PC-9 (cell line): ENCODE measurements at regions not wholly inside any gene's neighbourhood (a gene's known extent, or its start where the extent isn't known, plus 50 kb on each side); places are given as distances from the start of the nearest gene placed in this dataset.

Source experiments
- BruUV-seq: library from RNA; stranded (reverse); fragments of 400-500 nt; replicated peaks from 2 replicates; lab custom pipeline; 2021; lab: Mats Ljungman, UMichigan
- CTCF ChIA-PET: fragments of 300-600 bp; sonication (Branson Sonifier 250); formaldehyde crosslinking; loops from one replicate; lab custom pipeline; 2022; ENCODE audit warnings: antibody characterized with exemption; lab: Charles Lee
- POLR2A ChIA-PET: fragments of 300-600 bp; sonication (Branson Sonifier 250); formaldehyde crosslinking; loops from one replicate; lab custom pipeline; 2022; ENCODE audit warnings: antibody characterized with exemption; ENCODE audit not compliant: unreplicated experiment; lab: Charles Lee
- DNase-seq, 2 experiments: peaks; one replicate each; pipeline versions ENCODE4 v3.0.0 to v3.0.0-alpha.2; 2015 to 2022; ENCODE audit warnings: mixed read lengths in 1 of 2
- H2AFZ ChIP-seq: fragments of 200-600 bp; sonication (generic); 2 replicates; pipeline ENCODE4 v1.8.1; 2017; ENCODE audit warnings: antibody characterized with exemption
- H3F3A ChIP-seq: fragments of 200-600 bp; sonication (generic); 2 replicates; pipeline ENCODE4 v1.8.1; 2017; ENCODE audit warnings: antibody characterized with exemption, mild to moderate bottlenecking, low read depth; ENCODE audit not compliant: insufficient read depth
- H3K27ac ChIP-seq: fragments of 200-600 bp; sonication (generic); 2 replicates; pipeline ENCODE4 v1.6.1; 2016; ENCODE audit warnings: mixed run types
- H3K27me3 ChIP-seq: fragments of 200-600 bp; sonication (generic); 2 replicates; pipeline ENCODE4 v1.6.1; 2016; ENCODE audit warnings: low read depth, mixed run types; ENCODE audit not compliant: insufficient read depth
- H3K36me3 ChIP-seq: fragments of 200-600 bp; sonication (generic); 2 replicates; pipeline ENCODE4 v1.6.1; 2016; ENCODE audit warnings: low read depth, mixed run types
- H3K4me1 ChIP-seq: fragments of 200-600 bp; sonication (generic); replicated peaks from 2 replicates; pipeline ENCODE4 v1.6.1; 2016; ENCODE audit warnings: mixed run types; ENCODE audit not compliant: insufficient read depth
- H3K4me2 ChIP-seq: fragments of 200-600 bp; sonication (generic); 2 replicates; pipeline ENCODE4 v1.6.1; 2017; ENCODE audit warnings: mixed run types
- H3K4me3 ChIP-seq: fragments of 200-600 bp; sonication (generic); 2 replicates; pipeline ENCODE4 v1.6.1; 2016; ENCODE audit warnings: mixed run types
- H3K79me2 ChIP-seq: fragments of 200-600 bp; sonication (generic); 2 replicates; pipeline ENCODE4 v1.6.1; 2017; ENCODE audit warnings: low read depth, mixed run types
- H3K9me2 ChIP-seq: fragments of 200-600 bp; sonication (generic); 2 replicates; pipeline ENCODE4 v1.8.1; 2017; ENCODE audit warnings: mild to moderate bottlenecking; ENCODE audit not compliant: insufficient read depth
- H3K9me3 ChIP-seq: fragments of 200-600 bp; sonication (generic); 2 replicates; pipeline ENCODE4 v1.8.1; 2016; ENCODE audit warnings: low read depth; ENCODE audit not compliant: insufficient read depth
- H4K20me1 ChIP-seq: fragments of 200-600 bp; sonication (generic); 2 replicates; pipeline ENCODE4 v1.8.1; 2017; ENCODE audit not compliant: insufficient read depth
- EZH2 ChIP-seq: fragments of 200-600 bp; sonication (generic); IDR thresholded peaks from 2 replicates; pipeline ENCODE4 v1.8.0; 2017; ENCODE audit warnings: antibody characterized with exemption, low read depth
- intact Hi-C: fragments of 100-400 bp; cut with micrococcal nuclease; formaldehyde crosslinking; loops from one replicate; pipeline ENCODE4 v1.10.0; 2022; ENCODE audit not compliant: unreplicated experiment
- TF ChIP-seq, protein P1 (sequence below): fragments of 200-600 bp; sonication (generic); conservative IDR thresholded peaks from 2 replicates; pipeline ENCODE4 v1.6.1; 2017; ENCODE audit warnings: mixed run types, antibody characterized with exemption, mild to moderate bottlenecking, moderate library complexity

DNA sequence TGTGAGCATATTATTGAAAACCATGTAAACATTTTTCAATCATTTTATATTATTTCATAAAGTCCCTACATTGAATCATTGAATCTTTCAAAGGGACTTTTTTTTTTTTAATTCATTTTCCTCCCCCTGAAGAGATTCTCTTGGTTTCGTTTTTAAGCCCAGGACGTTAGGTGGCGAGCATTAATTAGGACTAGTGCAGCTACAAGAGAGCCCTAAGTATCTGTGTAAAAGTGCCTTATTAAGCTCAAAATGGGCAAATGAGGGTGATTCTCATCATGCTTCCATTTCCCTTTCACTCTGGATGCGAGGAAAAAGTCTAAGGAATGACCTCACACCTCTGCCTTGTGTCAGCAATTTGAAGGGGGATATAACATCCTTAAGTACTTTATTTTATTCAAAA, 517.9 kb upstream of the ITGA1 start:
- no peaks in the 10 kb centered on the region for H3K27me3 ChIP-seq
- H3K27ac ChIP-seq, result no peak overlapping the region
- H3K4me3 ChIP-seq, result no peak overlapping the region
- no TSS peak for BruUV-seq
- no peaks in the 10 kb centered on the region for H4K20me1 ChIP-seq
- H3K4me1 ChIP-seq, result no peaks in the 10 kb centered on the region
- no peaks in the 10 kb centered on the region for H3F3A ChIP-seq
- no peaks in the 10 kb centered on the region for H3K79me2 ChIP-seq
- DNase-seq, result no peak
- H3K4me2 ChIP-seq, result 0 out of 2 replicates have a peak overlapping the region, but pooled peaks have one; percentile 11
- TF ChIP-seq EZH2, result no peak
- TF ChIP-seq, protein P1, sequence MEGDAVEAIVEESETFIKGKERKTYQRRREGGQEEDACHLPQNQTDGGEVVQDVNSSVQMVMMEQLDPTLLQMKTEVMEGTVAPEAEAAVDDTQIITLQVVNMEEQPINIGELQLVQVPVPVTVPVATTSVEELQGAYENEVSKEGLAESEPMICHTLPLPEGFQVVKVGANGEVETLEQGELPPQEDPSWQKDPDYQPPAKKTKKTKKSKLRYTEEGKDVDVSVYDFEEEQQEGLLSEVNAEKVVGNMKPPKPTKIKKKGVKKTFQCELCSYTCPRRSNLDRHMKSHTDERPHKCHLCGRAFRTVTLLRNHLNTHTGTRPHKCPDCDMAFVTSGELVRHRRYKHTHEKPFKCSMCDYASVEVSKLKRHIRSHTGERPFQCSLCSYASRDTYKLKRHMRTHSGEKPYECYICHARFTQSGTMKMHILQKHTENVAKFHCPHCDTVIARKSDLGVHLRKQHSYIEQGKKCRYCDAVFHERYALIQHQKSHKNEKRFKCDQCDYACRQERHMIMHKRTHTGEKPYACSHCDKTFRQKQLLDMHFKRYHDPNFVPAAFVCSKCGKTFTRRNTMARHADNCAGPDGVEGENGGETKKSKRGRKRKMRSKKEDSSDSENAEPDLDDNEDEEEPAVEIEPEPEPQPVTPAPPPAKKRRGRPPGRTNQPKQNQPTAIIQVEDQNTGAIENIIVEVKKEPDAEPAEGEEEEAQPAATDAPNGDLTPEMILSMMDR, result no peak
- no peaks in the 10 kb centered on the region for H3K9me2 ChIP-seq
- ChIA-PET POLR2A (no interaction called here), CTCF (no interaction called here)
- no peaks in the 10 kb centered on the region for H3K9me3 ChIP-seq
- no peaks in the 10 kb centered on the region for H3K36me3 ChIP-seq
- no peak overlapping the region for H2AFZ ChIP-seq
- intact Hi-C loops, result no loop called here

DNA sequence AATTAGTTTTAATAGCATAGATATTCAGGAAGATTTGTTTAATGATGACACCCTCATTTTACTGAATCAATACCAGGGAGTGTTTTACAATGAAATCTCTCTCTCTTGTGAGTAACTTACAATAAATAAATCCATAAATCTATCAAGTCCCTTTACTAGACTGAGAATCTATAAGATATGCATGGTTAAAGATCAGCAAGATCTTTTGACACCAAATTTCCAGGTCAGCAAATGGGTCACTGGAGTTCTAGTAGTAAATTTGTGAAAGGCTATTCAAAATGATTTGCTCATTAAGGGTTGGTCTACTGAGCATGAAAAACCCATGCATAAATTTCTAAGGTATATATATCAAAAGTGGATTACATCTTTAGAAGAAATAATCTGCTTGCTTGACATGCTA, 512.1 kb upstream of the ITGA1 start:
- Histone ChIP-seq H3K9me3 (no peaks in the 10 kb centered on the region), H3K9me2 (no peaks in the 10 kb centered on the region), H3K27me3 (no peaks in the 10 kb centered on the region), H3K27ac (no peak overlapping the region), H3K4me2 (no peak overlapping the region), H2AFZ (no peak overlapping the region), H3F3A (no peaks in the 10 kb centered on the region), H3K4me3 (no peak overlapping the region), H3K79me2 (no peaks in the 10 kb centered on the region), H3K36me3 (no peaks in the 10 kb centered on the region), H3K4me1 (no peaks in the 10 kb centered on the region), H4K20me1 (no peaks in the 10 kb centered on the region)
- TF ChIP-seq, protein P1, result no peak
- CTCF ChIA-PET, result no interaction called here
- POLR2A ChIA-PET, result no interaction called here
- intact Hi-C loops, result no loop called here
- BruUV-seq, result no TSS peak
- no peak for DNase-seq

DNA sequence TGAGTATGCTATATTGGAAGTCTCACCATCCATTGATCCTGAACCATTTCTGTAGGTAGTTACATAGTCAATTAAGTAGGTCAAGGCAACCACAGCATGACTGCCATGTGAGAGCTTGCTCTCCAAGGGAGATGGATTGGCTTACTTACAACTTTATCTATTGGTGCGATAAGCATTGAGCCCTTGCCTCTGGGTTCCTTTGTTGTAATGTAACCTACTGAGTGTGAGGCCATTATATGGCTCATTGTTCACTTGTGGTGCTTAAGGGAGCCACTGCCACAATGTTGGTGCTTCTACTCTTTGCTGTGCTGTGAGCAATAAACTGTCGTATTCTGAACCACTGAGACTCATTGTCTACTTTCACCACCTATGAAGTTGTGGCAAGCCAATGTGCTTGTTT, 510.6 kb upstream of the ITGA1 start:
- Histone ChIP-seq H4K20me1 (no peaks in the 10 kb centered on the region), H3K27me3 (no peaks in the 10 kb centered on the region), H2AFZ (no peak overlapping the region), H3K79me2 (no peaks in the 10 kb centered on the region), H3K4me1 (no peaks in the 10 kb centered on the region), H3K4me3 (no peak overlapping the region), H3K9me3 (no peaks in the 10 kb centered on the region), H3F3A (no peaks in the 10 kb centered on the region), H3K27ac (no peak overlapping the region), H3K9me2 (no peaks in the 10 kb centered on the region), H3K4me2 (no peak overlapping the region), H3K36me3 (no peaks in the 10 kb centered on the region)
- intact Hi-C loops, result no loop called here
- no TSS peak for BruUV-seq
- no peak for TF ChIP-seq EZH2
- TF ChIP-seq, protein P1, result no peak
- DNase-seq, result no peak
- ChIA-PET CTCF (no interaction called here), POLR2A (no interaction called here)
